ENCODE measurements at regions not wholly inside any gene's neighbourhood (a gene's known extent, or its start where the extent isn't known, plus 50 kb on each side); places are given as distances from the start of the nearest gene placed in this dataset.

- H3K4me3 ChIP-seq: no peak overlapping the region
- H3K9me3 ChIP-seq: peaks cover 0 to 17% (median 8%) of the 10 kb centered on the region in 11 donors
- 87 to 89% methylated on average over 5 of the region's 5 CpGs for WGBS, 2 donors
- no peaks in the 10 kb centered on the region for H3K36me3 ChIP-seq
- H3K27me3 ChIP-seq: no peaks in the 10 kb centered on the region
- ATAC-seq (no peak), DNase-seq (no peak)
- peaks cover 0 to 4% (median 0%) of the 10 kb centered on the region in 9 donors for H3K4me1 ChIP-seq
- no peak overlapping the region for H3K27ac ChIP-seq
- intact Hi-C loops (cut with DNase I): no loop called here
- no peak for TF ChIP-seq CTCF (IDR thresholded peaks at IDR 0.05)
These were observed 62.4 kb upstream of the SPTLC1 start for GRCh38 chr9:92177591-92177990.

GRCh38 chr9:92176800-92177185 is 61.6 kb upstream of the SPTLC1 start:
- Histone ChIP-seq H3K36me3 (no peaks in the 10 kb centered on the region), H3K4me3 (no peak overlapping the region), H3K27me3 (no peaks in the 10 kb centered on the region), H3K4me1 (peaks cover 0 to 4% (median 0%) of the 10 kb centered on the region in 9 donors), H3K27ac (no peak overlapping the region), H3K9me3 (peaks cover 0 to 15% (median 8%) of the 10 kb centered on the region in 11 donors)
- 89 to 94% methylated on average over 5 of the region's 5 CpGs for WGBS, 2 donors
- DNase-seq: no peak
- TF ChIP-seq CTCF (IDR thresholded peaks at IDR 0.05): no peak
- intact Hi-C loops (cut with DNase I): no loop called here
- no peak for ATAC-seq

GRCh38 chr9:92176068-92176799 is 61.0 kb upstream of the SPTLC1 start:
- no peak for DNase-seq
- no peak for TF ChIP-seq CTCF (IDR thresholded peaks at IDR 0.05)
- Histone ChIP-seq H3K27me3 (no peaks in the 10 kb centered on the region), H3K27ac (no peak overlapping the region), H3K4me1 (peaks cover 0 to 4% (median 0%) of the 10 kb centered on the region in 9 donors), H3K36me3 (no peaks in the 10 kb centered on the region), H3K9me3 (peaks cover 0 to 12% (median 8%) of the 10 kb centered on the region in 11 donors), H3K4me3 (no peak overlapping the region)
- ATAC-seq: no peak
- intact Hi-C loops (cut with DNase I): no loop called here
- 81 to 86% methylated on average over 9 of the region's 9 CpGs for WGBS, 2 donors

GRCh38 chr9:92175441-92175840 is 60.2 kb upstream of the SPTLC1 start:
- H3K27ac ChIP-seq: no peak overlapping the region
- no peak overlapping the region for H3K4me3 ChIP-seq
- intact Hi-C loops (cut with DNase I): no loop called here
- no peaks in the 10 kb centered on the region for H3K27me3 ChIP-seq
- no peak for TF ChIP-seq CTCF (IDR thresholded peaks at IDR 0.05)
- H3K4me1 ChIP-seq: peaks cover 0 to 9% (median 0%) of the 10 kb centered on the region in 9 donors
- 86 to 95% methylated on average over 2 of the region's 2 CpGs for WGBS, 2 donors
- H3K36me3 ChIP-seq: no peaks in the 10 kb centered on the region
- DNase-seq (no peak), ATAC-seq (no peak)
- peaks cover 0 to 12% (median 8%) of the 10 kb centered on the region in 11 donors for H3K9me3 ChIP-seq

Measured in heart right ventricle (tissue), 16 donors.